ENCODE measurements at regions not wholly inside any gene's neighbourhood (a gene's known extent, or its start where the extent isn't known, plus 50 kb on each side); places are given as distances from the start of the nearest gene placed in this dataset.

GRCh38 chr16:85193876-85194275, 81.6 kb upstream of the CIBAR2 start:
- Histone ChIP-seq H3K4me3 (ENCODE audit: low read depth, low read length) (no peak overlapping the region), H3K27ac (no peak overlapping the region)
- no peak for TF ChIP-seq CTCF (IDR thresholded peaks at IDR 0.05; ENCODE audit: low read depth, low read length, missing control alignments)

GRCh38 chr16:85194307-85195270, 82.3 kb upstream of the CIBAR2 start:
- Histone ChIP-seq H3K27me3 (replicated peaks) (no peaks in the 10 kb centered on the region), H3K4me3 (ENCODE audit: low read depth, low read length) (no peak overlapping the region), H3K27ac (no peak overlapping the region), H3K36me3 (replicated peaks) (no peaks in the 10 kb centered on the region)
- in situ Hi-C loops (cut with HindIII; ENCODE audit: low pct_ligation_motif_present, low sequenced_read_pairs): no loop called here
- no peak for DNase-seq
- no peak for TF ChIP-seq CTCF (IDR thresholded peaks at IDR 0.05; ENCODE audit: low read depth, low read length, missing control alignments)

More at GRCh38 chr16:85193876-85194275, 81.6 kb upstream of the CIBAR2 start:
- in situ Hi-C loops (cut with HindIII; ENCODE audit: low pct_ligation_motif_present, low sequenced_read_pairs): no loop called here
- no peak for DNase-seq
- no peaks in the 10 kb centered on the region for H3K27me3 ChIP-seq (replicated peaks)
- no peaks in the 10 kb centered on the region for H3K36me3 ChIP-seq (replicated peaks)

- Histone ChIP-seq H3K36me3 (replicated peaks) (no peaks in the 10 kb centered on the region), H3K27ac (no peak overlapping the region), H3K27me3 (replicated peaks) (no peaks in the 10 kb centered on the region), H3K4me3 (ENCODE audit: low read depth, low read length) (no peak overlapping the region)
- DNase-seq: no peak
- in situ Hi-C loops (cut with HindIII; ENCODE audit: low pct_ligation_motif_present, low sequenced_read_pairs): no loop called here
- TF ChIP-seq CTCF (IDR thresholded peaks at IDR 0.05; ENCODE audit: low read depth, low read length, missing control alignments): no peak
Measured at GRCh38 chr16:85195271-85195647, 83.0 kb upstream of the CIBAR2 start.

- H3K4me3 ChIP-seq (ENCODE audit: low read depth, low read length): no peak overlapping the region
- H3K36me3 ChIP-seq (replicated peaks): no peaks in the 10 kb centered on the region
- in situ Hi-C loops (cut with HindIII; ENCODE audit: low pct_ligation_motif_present, low sequenced_read_pairs): no loop called here
- DNase-seq: no peak
- no peaks in the 10 kb centered on the region for H3K27me3 ChIP-seq (replicated peaks)
- TF ChIP-seq CTCF (IDR thresholded peaks at IDR 0.05; ENCODE audit: low read depth, low read length, missing control alignments): no peak
- H3K27ac ChIP-seq: no peak overlapping the region
Measured at GRCh38 chr16:85195900-85196772, 83.9 kb upstream of the CIBAR2 start.

- no peak for TF ChIP-seq CTCF (IDR thresholded peaks at IDR 0.05; ENCODE audit: low read depth, low read length, missing control alignments)
- H3K27me3 ChIP-seq (replicated peaks): no peaks in the 10 kb centered on the region
- H3K27ac ChIP-seq: no peak overlapping the region
- H3K36me3 ChIP-seq (replicated peaks): no peaks in the 10 kb centered on the region
- in situ Hi-C loops (cut with HindIII; ENCODE audit: low pct_ligation_motif_present, low sequenced_read_pairs): no loop called here
- no peak for DNase-seq
- H3K4me3 ChIP-seq (ENCODE audit: low read depth, low read length): no peak overlapping the region
Measured at GRCh38 chr16:85196976-85197375, 84.7 kb upstream of the CIBAR2 start.
